NCI-H82 treated with DMSO at 0.1 percent for 48 hours (cell line): ENCODE measurements at regions not wholly inside any gene's neighbourhood (a gene's known extent, or its start where the extent isn't known, plus 50 kb on each side); places are given as distances from the start of the nearest gene placed in this dataset.
"Not testable (repeated sequence)": the region's sequence is repeated elsewhere in the genome, so short reads cannot be mapped to it uniquely, and the experiment has no call there.

Experiments
- DNase-seq: peaks from one replicate; lab custom pipeline; 2025; ENCODE audit not compliant: unreplicated experiment; lab: John Stamatoyannopoulos, UW

- DNase-seq: no peak
These were observed 94.4 kb upstream of the TLE4 start for GRCh38 chr9:79477241-79477840.

GRCh38 chr9:79477955-79478771 lies 93.6 kb upstream of the TLE4 start:
- peak; percentile 6 for DNase-seq

GRCh38 chr9:79480639-79481038 lies 91.1 kb upstream of the TLE4 start:
- DNase-seq: no peak

- no peak for DNase-seq
These were observed 89.8 kb upstream of the TLE4 start for GRCh38 chr9:79481846-79482477.

GRCh38 chr9:79485258-79485657 lies 86.5 kb upstream of the TLE4 start:
- DNase-seq: no peak

GRCh38 chr9:79489261-79490000 lies 82.3 kb upstream of the TLE4 start:
- DNase-seq: no peak

GRCh38 chr9:79490657-79491248 lies 81.0 kb upstream of the TLE4 start:
- no peak for DNase-seq

GRCh38 chr9:79492092-79493009 lies 79.4 kb upstream of the TLE4 start:
- DNase-seq: no peak

GRCh38 chr9:79500196-79500864 lies 71.4 kb upstream of the TLE4 start:
- DNase-seq: not testable (repeated sequence)

GRCh38 chr9:79501546-79501945 lies 70.2 kb upstream of the TLE4 start:
- DNase-seq: no peak

GRCh38 chr9:79507801-79508200 lies 64.0 kb upstream of the TLE4 start:
- DNase-seq: no peak

- no peak for DNase-seq
These were observed 59.5 kb upstream of the TLE4 start for GRCh38 chr9:79512251-79512650.
